ENCODE measurements at regions not wholly inside any gene's neighbourhood (a gene's known extent, or its start where the extent isn't known, plus 50 kb on each side); places are given as distances from the start of the nearest gene placed in this dataset.

DNA sequence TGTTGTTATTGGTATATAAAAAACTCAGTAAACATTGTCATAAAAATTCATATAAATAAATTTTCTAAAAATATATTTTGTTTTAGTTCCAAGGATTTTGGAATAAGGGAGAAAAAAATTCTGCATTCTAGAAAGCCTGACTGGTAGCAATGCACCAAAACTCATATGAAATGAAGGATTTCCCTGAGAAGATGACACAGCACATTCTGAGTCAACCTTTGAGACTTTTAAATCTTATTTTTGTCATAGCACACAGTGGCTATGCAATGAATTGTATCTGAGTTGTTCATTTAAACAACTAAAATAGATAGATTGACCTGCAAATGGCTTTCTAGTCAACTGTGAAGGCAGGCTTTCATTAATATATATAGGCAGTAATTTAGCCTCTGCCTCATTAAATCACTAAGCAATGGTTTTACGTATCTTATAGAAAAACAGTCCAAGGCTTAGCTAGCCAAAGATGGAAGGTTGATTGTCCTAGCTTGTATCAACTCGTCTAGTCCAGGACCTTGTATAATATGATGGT is 239.1 kb upstream of the NEIL3 start:
- TF ChIP-seq, protein P1, sequence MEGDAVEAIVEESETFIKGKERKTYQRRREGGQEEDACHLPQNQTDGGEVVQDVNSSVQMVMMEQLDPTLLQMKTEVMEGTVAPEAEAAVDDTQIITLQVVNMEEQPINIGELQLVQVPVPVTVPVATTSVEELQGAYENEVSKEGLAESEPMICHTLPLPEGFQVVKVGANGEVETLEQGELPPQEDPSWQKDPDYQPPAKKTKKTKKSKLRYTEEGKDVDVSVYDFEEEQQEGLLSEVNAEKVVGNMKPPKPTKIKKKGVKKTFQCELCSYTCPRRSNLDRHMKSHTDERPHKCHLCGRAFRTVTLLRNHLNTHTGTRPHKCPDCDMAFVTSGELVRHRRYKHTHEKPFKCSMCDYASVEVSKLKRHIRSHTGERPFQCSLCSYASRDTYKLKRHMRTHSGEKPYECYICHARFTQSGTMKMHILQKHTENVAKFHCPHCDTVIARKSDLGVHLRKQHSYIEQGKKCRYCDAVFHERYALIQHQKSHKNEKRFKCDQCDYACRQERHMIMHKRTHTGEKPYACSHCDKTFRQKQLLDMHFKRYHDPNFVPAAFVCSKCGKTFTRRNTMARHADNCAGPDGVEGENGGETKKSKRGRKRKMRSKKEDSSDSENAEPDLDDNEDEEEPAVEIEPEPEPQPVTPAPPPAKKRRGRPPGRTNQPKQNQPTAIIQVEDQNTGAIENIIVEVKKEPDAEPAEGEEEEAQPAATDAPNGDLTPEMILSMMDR (IDR thresholded peaks at IDR 0.05; ENCODE audit: low read depth, low read length, missing control alignments): no peak
- no peak for DNase-seq (ENCODE audit: low read depth)
- H3K4me3 ChIP-seq (ENCODE audit: low read depth, low read length): no peak overlapping the region

DNA sequence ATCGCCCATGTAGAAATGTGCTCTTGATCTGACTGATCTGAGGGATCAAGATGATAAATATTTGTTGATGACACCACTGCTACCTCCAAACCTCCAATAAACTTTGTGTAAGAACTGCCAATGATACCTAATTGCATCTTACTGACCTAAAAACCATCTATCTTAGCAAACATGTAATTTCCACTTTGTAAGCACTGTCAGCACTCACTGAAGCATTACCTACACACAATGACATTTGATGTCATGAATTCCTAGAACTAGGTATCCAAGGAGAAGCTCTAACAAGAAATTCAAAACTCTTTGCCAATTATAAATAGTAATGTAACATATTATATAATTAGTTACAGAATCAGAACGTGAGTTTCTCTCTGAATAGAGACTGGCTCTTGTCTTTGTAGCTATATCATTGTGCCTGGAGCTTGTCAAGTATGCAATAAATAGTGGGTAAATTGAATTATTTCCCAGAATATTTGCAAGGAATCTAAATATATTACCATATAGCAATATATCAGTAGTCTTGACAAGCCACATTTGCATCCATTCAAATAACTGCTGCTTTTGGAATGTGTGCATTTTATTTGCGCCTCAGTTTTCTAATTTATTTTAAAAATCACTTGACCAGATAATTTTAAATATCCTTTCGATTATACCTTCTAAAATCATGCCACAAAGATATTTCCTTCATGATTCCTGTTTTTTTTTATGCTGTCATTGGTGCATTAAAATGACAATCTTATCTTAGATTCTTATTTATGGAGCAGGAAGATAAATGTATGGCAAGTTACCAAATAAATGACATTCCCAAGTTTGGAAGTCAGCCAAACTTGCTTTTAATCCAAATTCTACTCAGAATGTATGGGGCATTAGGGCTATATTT is 232.3 kb upstream of the NEIL3 start:
- TF ChIP-seq, protein P1 (IDR thresholded peaks at IDR 0.05; ENCODE audit: low read depth, low read length, missing control alignments): no peak
- DNase-seq (ENCODE audit: low read depth): no peak
- no peak overlapping the region for H3K4me3 ChIP-seq (ENCODE audit: low read depth, low read length)

DNA sequence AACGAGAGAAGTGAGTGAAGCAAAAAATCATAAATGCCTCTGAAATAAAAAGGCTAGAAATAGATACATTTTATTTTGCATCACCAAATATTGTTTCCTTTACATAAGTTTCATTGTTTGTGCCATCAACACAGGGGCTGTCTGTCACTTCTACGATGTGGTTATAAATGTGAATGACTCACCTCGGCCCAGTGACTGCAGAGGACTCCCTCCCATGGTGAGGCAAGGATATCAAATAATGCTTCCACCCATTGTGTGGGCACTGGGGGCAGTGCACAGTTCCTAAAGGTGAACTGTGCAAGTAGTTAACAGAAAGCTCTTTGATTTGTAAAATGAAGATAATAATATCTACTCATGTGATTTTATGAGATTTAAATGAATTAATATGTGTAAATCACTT is 230.3 kb upstream of the NEIL3 start:
- DNase-seq (ENCODE audit: low read depth): no peak
- TF ChIP-seq, protein P1 (IDR thresholded peaks at IDR 0.05; ENCODE audit: low read depth, low read length, missing control alignments): no peak
- no peak overlapping the region for H3K4me3 ChIP-seq (ENCODE audit: low read depth, low read length)

DNA sequence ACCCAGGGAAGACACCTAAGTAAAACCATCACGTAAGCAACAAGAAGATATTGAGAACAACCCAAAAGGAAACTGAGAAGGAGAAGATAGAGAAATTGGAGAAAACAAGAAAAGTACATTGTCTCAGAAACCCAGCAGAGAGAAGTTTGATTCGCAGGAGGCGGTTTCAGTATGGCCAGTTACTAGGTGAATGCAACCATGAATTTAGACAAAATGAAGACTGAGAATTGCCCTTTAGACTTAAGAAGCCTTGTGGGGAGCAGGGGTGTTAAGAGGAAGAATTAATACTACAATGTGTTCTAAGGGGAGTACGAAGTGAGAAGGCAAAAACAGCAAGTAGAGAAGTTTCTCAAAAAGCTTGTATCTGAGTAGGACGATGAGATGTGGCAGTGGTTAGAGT is 229.3 kb upstream of the NEIL3 start:
- DNase-seq (ENCODE audit: low read depth): no peak
- TF ChIP-seq, protein P1 (IDR thresholded peaks at IDR 0.05; ENCODE audit: low read depth, low read length, missing control alignments): no peak
- no peak overlapping the region for H3K4me3 ChIP-seq (ENCODE audit: low read depth, low read length)

DNA sequence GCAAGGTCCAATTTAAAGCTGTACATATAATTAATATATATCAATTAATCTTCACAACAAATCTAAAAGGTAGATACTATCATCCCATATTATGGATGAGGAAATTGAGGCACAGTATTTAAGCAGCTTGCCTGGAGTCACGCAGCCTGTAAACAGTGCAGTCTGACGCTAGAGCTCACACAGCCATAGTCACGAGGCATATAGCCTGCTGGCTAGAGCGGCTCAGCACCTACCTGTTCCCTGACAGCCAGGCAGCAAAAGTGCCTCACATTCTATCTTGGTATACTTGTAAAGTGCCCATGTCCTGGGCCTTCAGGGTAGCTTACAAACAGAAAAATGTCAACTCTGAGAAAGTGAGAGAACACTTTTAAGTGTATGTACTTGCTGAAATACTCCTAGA is 222.6 kb upstream of the NEIL3 start:
- no peak for DNase-seq (ENCODE audit: low read depth)
- TF ChIP-seq, protein P1 (IDR thresholded peaks at IDR 0.05; ENCODE audit: low read depth, low read length, missing control alignments): no peak
- no peak overlapping the region for H3K4me3 ChIP-seq (ENCODE audit: low read depth, low read length)

DNA sequence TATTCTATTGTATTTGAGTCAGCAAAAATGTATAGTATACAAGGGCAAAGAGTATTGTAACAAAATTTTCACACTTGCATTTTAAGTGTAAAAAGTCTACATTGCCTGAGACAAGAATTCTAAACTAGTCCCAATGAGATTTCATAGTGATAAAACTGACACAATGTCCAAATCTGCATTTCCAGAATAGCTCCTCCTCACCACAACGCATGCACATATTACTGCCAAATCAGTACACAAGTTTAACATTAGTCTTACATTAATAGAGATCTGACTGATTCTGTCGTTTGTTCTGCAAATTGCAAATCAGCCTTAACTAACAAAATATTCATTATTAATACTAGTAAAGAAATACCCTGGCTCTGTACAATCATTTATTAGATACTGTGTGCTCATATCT is 222.2 kb upstream of the NEIL3 start:
- DNase-seq (ENCODE audit: low read depth): no peak
- no peak overlapping the region for H3K4me3 ChIP-seq (ENCODE audit: low read depth, low read length)
- TF ChIP-seq, protein P1 (IDR thresholded peaks at IDR 0.05; ENCODE audit: low read depth, low read length, missing control alignments): no peak

DNA sequence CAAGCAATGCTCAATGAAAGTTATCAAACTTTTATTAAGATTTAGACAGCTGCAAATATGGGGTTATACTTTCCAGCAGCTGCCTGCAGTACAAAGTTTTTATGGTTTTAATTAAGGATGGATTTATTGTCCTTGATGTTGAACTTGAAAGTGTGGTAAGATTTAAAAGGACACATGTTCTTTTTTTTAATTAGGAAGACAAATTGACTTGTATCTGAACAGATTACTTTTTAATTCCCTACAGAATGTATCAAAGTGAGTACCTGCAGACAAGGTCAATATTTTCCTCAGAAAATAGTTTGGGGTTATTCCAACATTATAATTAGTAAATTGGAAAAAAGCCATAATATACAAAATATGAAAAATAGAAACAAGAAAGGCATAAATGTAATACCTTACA is 218.2 kb upstream of the NEIL3 start:
- DNase-seq (ENCODE audit: low read depth): no peak
- TF ChIP-seq, protein P1 (IDR thresholded peaks at IDR 0.05; ENCODE audit: low read depth, low read length, missing control alignments): no peak
- no peak overlapping the region for H3K4me3 ChIP-seq (ENCODE audit: low read depth, low read length)
